ENCODE measurements at regions not wholly inside any gene's neighbourhood (a gene's known extent, or its start where the extent isn't known, plus 50 kb on each side); places are given as distances from the start of the nearest gene placed in this dataset.

GRCh38 chr20:29448806-29449470 is 1808.5 kb upstream of the DEFB115 start:
- no peak for TF ChIP-seq POLR2AphosphoS5 (IDR thresholded peaks at IDR 0.05; ENCODE audit: low read depth)
- no peak for TF ChIP-seq CTCF (IDR thresholded peaks at IDR 0.05; ENCODE audit: insufficient read depth, low read length)

Measured in HL-60 (cell line).